ENCODE measurements at regions not wholly inside any gene's neighbourhood (a gene's known extent, or its start where the extent isn't known, plus 50 kb on each side); places are given as distances from the start of the nearest gene placed in this dataset.

- H3K9me3 Mint-ChIP-seq: no peaks in the 10 kb centered on the region
- peaks cover 4% of the 10 kb centered on the region for H3K4me1 Mint-ChIP-seq
- DNase-seq: no peak
- no peak overlapping the region for H3K27ac Mint-ChIP-seq
- H3K27ac ChIP-seq (ENCODE audit: low read depth, low read length): no peak overlapping the region
- H3K27me3 Mint-ChIP-seq (ENCODE audit: insufficient read depth): no peaks in the 10 kb centered on the region
- no peak overlapping the region for H3K4me3 Mint-ChIP-seq
- H3K36me3 ChIP-seq (ENCODE audit: control insufficient read depth, insufficient read depth, low read length): no peaks in the 10 kb centered on the region
- no peaks in the 10 kb centered on the region for H3K9me3 ChIP-seq (ENCODE audit: control insufficient read depth, low read length)
- no peak overlapping the region for H3K9ac ChIP-seq (ENCODE audit: extremely low read depth, low read length, poor library complexity, severe bottlenecking)
- no peaks in the 10 kb centered on the region for H3K36me3 Mint-ChIP-seq (ENCODE audit: low read depth)
- TF ChIP-seq CTCF (conservative IDR thresholded peaks at IDR 0.05): no peak
- no peaks in the 10 kb centered on the region for H3K27me3 ChIP-seq (ENCODE audit: control insufficient read depth, insufficient read depth, low read length, poor library complexity, severe bottlenecking)
- no peak overlapping the region for H3K4me3 ChIP-seq (ENCODE audit: low read length)
- H3K4me1 ChIP-seq (ENCODE audit: control insufficient read depth, insufficient read depth, low read length): no peaks in the 10 kb centered on the region
These were observed 647.6 kb downstream of the LMO4 start for GRCh38 chr1:87976316-87976715.

GRCh38 chr1:87977145-87977544, 648.5 kb downstream of the LMO4 start:
- Mint-ChIP-seq H3K27me3 (ENCODE audit: insufficient read depth) (no peaks in the 10 kb centered on the region), H3K27ac (no peak overlapping the region)
- 77% methylated on average over 2 of the region's 2 CpGs; no CpG with 5 or more reads in 1 of the 2 experiments for WGBS, 2 experiments (ENCODE audit: insufficient coverage in 1 of 2, insufficient read length in 1 of 2)

GRCh38 chr1:87979079-87979478, 650.4 kb downstream of the LMO4 start:
- Mint-ChIP-seq H3K4me1 (peaks cover 8% of the 10 kb centered on the region), H3K36me3 (ENCODE audit: low read depth) (no peaks in the 10 kb centered on the region)
- WGBS, 2 experiments (ENCODE audit: insufficient coverage in 1 of 2, insufficient read length in 1 of 2): 92 to 100% methylated on average over 1 to 2 of the region's 2 CpGs

More at GRCh38 chr1:87977145-87977544, 648.5 kb downstream of the LMO4 start:
- H3K9me3 Mint-ChIP-seq: no peaks in the 10 kb centered on the region
- Histone ChIP-seq H3K4me3 (ENCODE audit: low read length) (no peak overlapping the region), H3K36me3 (ENCODE audit: control insufficient read depth, insufficient read depth, low read length) (no peaks in the 10 kb centered on the region), H3K27me3 (ENCODE audit: control insufficient read depth, insufficient read depth, low read length, poor library complexity, severe bottlenecking) (no peaks in the 10 kb centered on the region), H3K9me3 (ENCODE audit: control insufficient read depth, low read length) (no peaks in the 10 kb centered on the region), H3K4me1 (ENCODE audit: control insufficient read depth, insufficient read depth, low read length) (no peaks in the 10 kb centered on the region), H3K27ac (ENCODE audit: low read depth, low read length) (no peak overlapping the region), H3K9ac (ENCODE audit: extremely low read depth, low read length, poor library complexity, severe bottlenecking) (no peak overlapping the region)
- H3K4me3 Mint-ChIP-seq: no peak overlapping the region
- peaks cover 5% of the 10 kb centered on the region for H3K4me1 Mint-ChIP-seq
- no peak for DNase-seq
- H3K36me3 Mint-ChIP-seq (ENCODE audit: low read depth): no peaks in the 10 kb centered on the region
- no peak for TF ChIP-seq CTCF (conservative IDR thresholded peaks at IDR 0.05)

More at GRCh38 chr1:87979079-87979478, 650.4 kb downstream of the LMO4 start:
- H3K27me3 ChIP-seq (ENCODE audit: control insufficient read depth, insufficient read depth, low read length, poor library complexity, severe bottlenecking): no peaks in the 10 kb centered on the region
- no peak for TF ChIP-seq CTCF (conservative IDR thresholded peaks at IDR 0.05)
- no peak overlapping the region for H3K4me3 ChIP-seq (ENCODE audit: low read length)
- no peaks in the 10 kb centered on the region for H3K36me3 ChIP-seq (ENCODE audit: control insufficient read depth, insufficient read depth, low read length)
- no peak for DNase-seq
- H3K9ac ChIP-seq (ENCODE audit: extremely low read depth, low read length, poor library complexity, severe bottlenecking): no peak overlapping the region
- no peak overlapping the region for H3K27ac ChIP-seq (ENCODE audit: low read depth, low read length)
- H3K4me3 Mint-ChIP-seq: no peak overlapping the region
- no peak overlapping the region for H3K27ac Mint-ChIP-seq
- no peaks in the 10 kb centered on the region for H3K9me3 Mint-ChIP-seq
- no peaks in the 10 kb centered on the region for H3K27me3 Mint-ChIP-seq (ENCODE audit: insufficient read depth)
- H3K4me1 ChIP-seq (ENCODE audit: control insufficient read depth, insufficient read depth, low read length): peaks cover 5% of the 10 kb centered on the region
- no peaks in the 10 kb centered on the region for H3K9me3 ChIP-seq (ENCODE audit: control insufficient read depth, low read length)
